Thymus (tissue), 11 donors: ENCODE measurements at regions not wholly inside any gene's neighbourhood (a gene's known extent, or its start where the extent isn't known, plus 50 kb on each side); places are given as distances from the start of the nearest gene placed in this dataset.

Experiments used
- DNase-seq, 9 donors: peaks; one replicate each; pipeline ENCODE4 v3.0.0-alpha.2; 2013; ENCODE audit warnings: low spot score in 9 of 9, low read depth in 6 of 9, missing footprints in 1 of 9
- H3K27ac ChIP-seq, 2 donors: one replicate each; pipeline ENCODE4 v1.5.1; 2013; ENCODE audit warnings: control low read depth in 1 of 2, low read depth in 1 of 2, low read length in 1 of 2, mild to moderate bottlenecking in 1 of 2, moderate library complexity in 1 of 2
- H3K27me3 ChIP-seq, 2 donors: one replicate each; pipeline ENCODE4 v1.5.1; 2013; ENCODE audit warnings: low read length in 1 of 2; ENCODE audit not compliant: control insufficient read depth in 2 of 2, insufficient read depth in 1 of 2
- H3K36me3 ChIP-seq, 2 donors: one replicate each; pipeline ENCODE4 v1.5.1; 2013; ENCODE audit warnings: low read length in 1 of 2, mild to moderate bottlenecking in 1 of 2, moderate library complexity in 1 of 2; ENCODE audit not compliant: control insufficient read depth in 2 of 2, insufficient read depth in 2 of 2
- H3K4me1 ChIP-seq, 2 donors: one replicate each; pipeline ENCODE4 v1.5.1; 2013; ENCODE audit warnings: low read length in 2 of 2; ENCODE audit not compliant: control insufficient read depth in 2 of 2, insufficient read depth in 2 of 2
- H3K4me3 ChIP-seq, 2 donors: one replicate each; pipeline ENCODE4 v1.5.1; 2013; ENCODE audit warnings: low read length in 2 of 2, control low read depth in 1 of 2, mild to moderate bottlenecking in 1 of 2
- H3K9me3 ChIP-seq, 2 donors: one replicate each; pipeline ENCODE4 v1.5.1; 2013; ENCODE audit warnings: low read length in 1 of 2, mild to moderate bottlenecking in 1 of 2; ENCODE audit not compliant: control insufficient read depth in 2 of 2, insufficient read depth in 1 of 2
- WGBS: extraction: QIAGEN DNeasy Blood & Tissue Kit; methylation state at CpG from one replicate; pipeline ENCODE4 v1.1.7; 2013; 5-methylcytosine and 5-hydroxymethylcytosine counted together
- donor health status: healthy.

- no peak for DNase-seq
- Histone ChIP-seq H3K27ac (no peak overlapping the region), H3K27me3 (no peaks in the 10 kb centered on the region), H3K4me3 (no peak overlapping the region), H3K36me3 (no peaks in the 10 kb centered on the region), H3K9me3 (no peaks in the 10 kb centered on the region), H3K4me1 (no peaks in the 10 kb centered on the region)
Observed at GRCh38 chr5:164868761-164869160, 1363.3 kb downstream of the MAT2B start.

DNA sequence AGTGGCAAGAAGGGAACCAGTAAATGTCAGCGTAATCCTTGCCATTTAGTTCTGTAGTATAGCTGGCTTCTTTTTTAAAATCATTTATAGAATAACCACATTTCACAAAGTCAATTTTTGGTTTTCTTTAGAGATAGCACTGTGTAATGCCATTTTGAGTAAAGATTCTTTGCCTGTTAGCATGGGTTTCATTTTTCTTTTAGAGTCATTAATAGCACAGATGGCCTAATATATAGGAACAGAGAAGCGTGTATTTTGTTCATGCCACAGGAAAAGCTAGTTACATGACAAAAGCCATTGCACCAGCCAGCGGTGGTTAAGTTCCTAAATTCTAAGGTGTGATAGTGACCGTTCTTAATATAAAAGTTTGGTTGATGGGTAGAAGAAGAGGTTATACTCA, 1363.9 kb downstream of the MAT2B start:
- no peak for DNase-seq
- no peaks in the 10 kb centered on the region for H3K27me3 ChIP-seq
- no peaks in the 10 kb centered on the region for H3K9me3 ChIP-seq
- H3K4me3 ChIP-seq = no peak overlapping the region
- 95% methylated on average over 4 of the region's 4 CpGs for WGBS
- no peaks in the 10 kb centered on the region for H3K36me3 ChIP-seq
- no peaks in the 10 kb centered on the region for H3K4me1 ChIP-seq
- H3K27ac ChIP-seq = no peak overlapping the region

DNA sequence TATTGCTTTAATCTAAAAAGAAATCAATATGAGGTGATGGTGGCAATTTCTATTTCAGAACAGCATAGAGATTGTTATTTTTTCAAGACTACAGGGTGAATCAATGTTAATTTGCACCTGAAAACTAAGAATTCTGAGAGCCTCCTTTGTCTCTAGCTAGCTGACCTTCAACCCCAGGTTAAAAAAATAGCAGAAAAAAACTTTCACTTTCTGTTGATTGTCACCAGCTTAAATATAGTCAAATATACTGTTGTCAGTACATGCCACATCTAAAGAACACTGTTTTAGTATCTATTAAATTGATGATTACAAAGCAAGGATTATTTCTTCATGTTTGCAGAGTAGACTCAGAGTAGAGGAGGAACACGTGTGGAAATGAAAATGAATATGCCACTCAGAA, 1371.4 kb downstream of the MAT2B start:
- H3K4me3 ChIP-seq = no peak overlapping the region
- no peaks in the 10 kb centered on the region for H3K27me3 ChIP-seq
- no peaks in the 10 kb centered on the region for H3K9me3 ChIP-seq
- DNase-seq = no peak
- no peaks in the 10 kb centered on the region for H3K4me1 ChIP-seq
- 89% methylated on average over 1 of the region's 1 CpG for WGBS
- H3K36me3 ChIP-seq = no peaks in the 10 kb centered on the region
- H3K27ac ChIP-seq = no peak overlapping the region

DNA sequence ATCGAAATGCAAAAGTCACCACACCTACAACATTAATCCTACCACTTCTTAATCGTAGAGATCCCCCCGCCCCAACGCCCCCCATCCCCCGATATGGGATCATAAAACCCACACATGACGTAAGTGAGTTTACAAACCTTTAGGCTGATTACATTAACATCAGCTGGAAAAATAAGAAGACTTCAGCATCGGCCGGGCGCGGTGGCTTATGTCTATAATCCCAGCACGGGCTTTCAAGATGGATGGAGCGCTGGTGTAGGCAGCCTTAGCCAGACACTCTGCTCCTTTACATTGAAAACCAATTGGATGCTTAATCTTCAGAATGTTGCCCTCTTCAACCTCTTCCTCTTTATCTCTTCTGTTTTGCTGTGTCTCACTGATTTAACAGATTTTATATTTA, 1376.0 kb downstream of the MAT2B start:
- no peaks in the 10 kb centered on the region for H3K4me1 ChIP-seq
- H3K36me3 ChIP-seq = no peaks in the 10 kb centered on the region
- no peak for DNase-seq
- H3K4me3 ChIP-seq = no peak overlapping the region
- H3K27ac ChIP-seq = no peak overlapping the region
- 97% methylated on average over 12 of the region's 12 CpGs for WGBS
- H3K9me3 ChIP-seq = no peaks in the 10 kb centered on the region
- H3K27me3 ChIP-seq = no peaks in the 10 kb centered on the region

GRCh38 chr5:164885179-164885578, 1379.8 kb downstream of the MAT2B start:
- H3K4me3 ChIP-seq = no peak overlapping the region
- no peak for DNase-seq
- no peaks in the 10 kb centered on the region for H3K4me1 ChIP-seq
- H3K27ac ChIP-seq = no peak overlapping the region
- no peaks in the 10 kb centered on the region for H3K9me3 ChIP-seq
- no peaks in the 10 kb centered on the region for H3K27me3 ChIP-seq
- no peaks in the 10 kb centered on the region for H3K36me3 ChIP-seq
- 96% methylated on average over 3 of the region's 3 CpGs for WGBS

GRCh38 chr5:164893071-164893470, 1387.7 kb downstream of the MAT2B start:
- Histone ChIP-seq H3K27ac (no peak overlapping the region), H3K4me3 (no peak overlapping the region), H3K27me3 (no peaks in the 10 kb centered on the region), H3K9me3 (peaks cover 0 to 6% of the 10 kb centered on the region in 2 donors), H3K4me1 (no peaks in the 10 kb centered on the region), H3K36me3 (no peaks in the 10 kb centered on the region)
- no peak for DNase-seq
- WGBS = 76% methylated on average over 5 of the region's 5 CpGs

GRCh38 chr5:164898705-164899104, 1393.3 kb downstream of the MAT2B start:
- no peaks in the 10 kb centered on the region for H3K36me3 ChIP-seq

GRCh38 chr5:164909673-164910072, 1404.3 kb downstream of the MAT2B start:
- no peaks in the 10 kb centered on the region for H3K4me1 ChIP-seq
- H3K27ac ChIP-seq = no peak overlapping the region
- H3K4me3 ChIP-seq = no peak overlapping the region
- DNase-seq = no peak
- no peaks in the 10 kb centered on the region for H3K27me3 ChIP-seq
- no peaks in the 10 kb centered on the region for H3K36me3 ChIP-seq
- no peaks in the 10 kb centered on the region for H3K9me3 ChIP-seq
- 94% methylated on average over 3 of the region's 3 CpGs for WGBS

More at GRCh38 chr5:164898705-164899104, 1393.3 kb downstream of the MAT2B start:
- no peak overlapping the region for H3K4me3 ChIP-seq
- no peaks in the 10 kb centered on the region for H3K9me3 ChIP-seq
- no peaks in the 10 kb centered on the region for H3K4me1 ChIP-seq
- no peaks in the 10 kb centered on the region for H3K27me3 ChIP-seq
- no peak overlapping the region for H3K27ac ChIP-seq
- DNase-seq = no peak

GRCh38 chr5:164921722-164922121, 1416.3 kb downstream of the MAT2B start:
- no peaks in the 10 kb centered on the region for H3K4me1 ChIP-seq
- no peak for DNase-seq
- no peak overlapping the region for H3K27ac ChIP-seq
- peaks cover 0 to 4% of the 10 kb centered on the region in 2 donors for H3K9me3 ChIP-seq
- H3K27me3 ChIP-seq = no peaks in the 10 kb centered on the region
- no peak overlapping the region for H3K4me3 ChIP-seq
- no peaks in the 10 kb centered on the region for H3K36me3 ChIP-seq

DNA sequence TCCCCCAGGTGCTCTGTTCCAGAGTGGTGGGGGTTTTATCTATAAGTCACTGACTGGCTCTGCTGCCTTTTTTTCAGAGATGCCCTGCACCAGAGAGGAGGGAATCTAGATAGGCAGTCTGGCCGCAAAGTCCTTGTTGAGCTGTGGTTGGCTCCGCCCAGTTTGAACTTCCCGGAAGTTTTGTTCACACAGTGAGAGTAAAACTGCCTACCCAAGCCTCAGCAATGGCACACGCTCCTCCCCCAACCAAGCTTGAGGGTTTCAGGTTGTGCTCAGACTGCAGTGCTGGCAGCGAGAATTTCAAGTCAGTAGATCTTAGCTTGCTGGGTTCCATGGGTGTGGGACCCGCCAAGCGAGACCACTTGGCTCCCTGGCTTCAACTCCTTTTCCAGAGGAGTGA, 1428.6 kb downstream of the MAT2B start:
- Histone ChIP-seq H3K4me1 (no peaks in the 10 kb centered on the region), H3K27ac (no peak overlapping the region), H3K9me3 (peaks cover 0 to 12% of the 10 kb centered on the region in 2 donors), H3K27me3 (no peaks in the 10 kb centered on the region), H3K36me3 (no peaks in the 10 kb centered on the region), H3K4me3 (no peak overlapping the region)
- DNase-seq = no peak
- 94% methylated on average over 7 of the region's 7 CpGs for WGBS
